ENCODE measurements at regions not wholly inside any gene's neighbourhood (a gene's known extent, or its start where the extent isn't known, plus 50 kb on each side); places are given as distances from the start of the nearest gene placed in this dataset.

DNA sequence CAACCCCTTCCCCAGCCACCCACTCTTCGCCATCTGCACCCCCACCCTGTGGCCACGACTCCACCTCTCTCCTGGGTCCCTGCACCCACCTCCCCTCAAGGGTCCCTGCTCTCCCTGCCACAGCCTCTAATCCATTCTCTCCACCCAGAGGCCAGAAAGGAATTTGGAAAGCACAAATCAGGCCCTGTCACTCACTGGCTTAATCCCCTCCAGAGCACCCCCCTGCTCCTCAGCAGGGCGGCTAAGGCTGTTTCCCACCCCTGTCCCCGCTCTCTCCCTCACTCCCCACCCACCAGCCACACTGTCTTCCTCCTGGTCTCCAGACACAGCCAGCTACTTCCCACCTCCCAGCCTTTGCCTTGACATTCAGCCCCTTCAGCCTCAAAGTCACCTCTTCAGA is 150.0 kb upstream of the LINGO1 start:
- TF ChIP-seq TAF7 (optimal IDR thresholded peaks at IDR 0.05; ENCODE audit: borderline replicate concordance, low read depth, low read length) (no peak), GABPA (IDR thresholded peaks at IDR 0.05; ENCODE audit: borderline replicate concordance, insufficient read depth, low read length) (no peak), TAF1 (IDR thresholded peaks at IDR 0.05; ENCODE audit: low read depth, low read length) (no peak)

All from H1 (cell line).